ENCODE measurements at regions not wholly inside any gene's neighbourhood (a gene's known extent, or its start where the extent isn't known, plus 50 kb on each side); places are given as distances from the start of the nearest gene placed in this dataset.
A peak's percentile ranks its signal among the peaks of the same experiment; 100 is the strongest.

GRCh38 chr9:88266416-88266815 is 121.8 kb upstream of the SPIN1 start:
- H3K9me3 ChIP-seq (ENCODE audit: control insufficient read depth, low read depth, low read length), result no peaks in the 10 kb centered on the region
- H3K4me1 ChIP-seq (ENCODE audit: control insufficient read depth, extremely low read depth, insufficient read depth, low read length), result peaks cover 16% of the 10 kb centered on the region
- H3K36me3 ChIP-seq (ENCODE audit: control insufficient read depth in 2 of 2, extremely low read depth in 1 of 2, insufficient read depth in 2 of 2, low read length in 2 of 2), result no peaks in the 10 kb centered on the region
- FAIRE-seq (peak; percentile 84), DNase-seq (ENCODE audit: low read depth, low spot score) (peak; percentile 30)
- peak overlapping the region; percentile 8 for H3K4me2 ChIP-seq (ENCODE audit: control insufficient read depth, extremely low read depth, insufficient read depth, low read depth, low read length)
- no peaks in the 10 kb centered on the region for H4K20me1 ChIP-seq (ENCODE audit: control insufficient read depth, extremely low read depth, insufficient read depth, low read length)
- no peaks in the 10 kb centered on the region for H3K27me3 ChIP-seq (ENCODE audit: control insufficient read depth, extremely low read depth, insufficient read depth, low read length)
- no peak overlapping the region for H3K27ac ChIP-seq (ENCODE audit: control insufficient read depth, insufficient read depth, low read length)
- H3K4me3 ChIP-seq (ENCODE audit: control insufficient read depth in 2 of 3, extremely low read depth in 1 of 3, insufficient read depth in 2 of 3, low read depth in 1 of 3, low read length in 3 of 3), result no peak overlapping the region
- no peaks in the 10 kb centered on the region for H3K79me2 ChIP-seq (ENCODE audit: control insufficient read depth, insufficient read depth, low read length)
- H2AFZ ChIP-seq (ENCODE audit: control insufficient read depth, low read length), result no peak overlapping the region
- dilution Hi-C loops (cut with MboI; ENCODE audit: extremely low pct_ligation_motif_present, low sequenced_read_pairs), result no loop called here
- TF ChIP-seq EZH2 (IDR thresholded peaks at IDR 0.05; ENCODE audit: low read length), result no peak
- no peak for TF ChIP-seq CTCF (optimal IDR thresholded peaks at IDR 0.05 in 1 of 3, IDR thresholded peaks at IDR 0.05 in 1 of 3, conservative IDR thresholded peaks at IDR 0.05 in 1 of 3; ENCODE audit: extremely low read depth in 1 of 3, insufficient read depth in 2 of 3, low read length in 3 of 3)
- no peaks in the 10 kb centered on the region for H3K9me1 ChIP-seq (ENCODE audit: control insufficient read depth, extremely low read depth, insufficient read depth, low read length)
- no peak overlapping the region for H3K9ac ChIP-seq (ENCODE audit: control insufficient read depth, extremely low read depth, insufficient read depth, low read length)

- FAIRE-seq (no peak), DNase-seq (ENCODE audit: low read depth, low spot score) (no peak)
- Histone ChIP-seq H3K9me3 (ENCODE audit: control insufficient read depth, low read depth, low read length) (no peaks in the 10 kb centered on the region), H3K36me3 (ENCODE audit: control insufficient read depth in 2 of 2, extremely low read depth in 1 of 2, insufficient read depth in 2 of 2, low read length in 2 of 2) (no peaks in the 10 kb centered on the region), H3K27ac (ENCODE audit: control insufficient read depth, insufficient read depth, low read length) (no peak overlapping the region), H3K79me2 (ENCODE audit: control insufficient read depth, insufficient read depth, low read length) (no peaks in the 10 kb centered on the region), H4K20me1 (ENCODE audit: control insufficient read depth, extremely low read depth, insufficient read depth, low read length) (no peaks in the 10 kb centered on the region), H3K4me3 (ENCODE audit: control insufficient read depth in 2 of 3, extremely low read depth in 1 of 3, insufficient read depth in 2 of 3, low read depth in 1 of 3, low read length in 3 of 3) (no peak overlapping the region), H3K9me1 (ENCODE audit: control insufficient read depth, extremely low read depth, insufficient read depth, low read length) (no peaks in the 10 kb centered on the region), H3K4me2 (ENCODE audit: control insufficient read depth, extremely low read depth, insufficient read depth, low read depth, low read length) (no peak overlapping the region), H3K27me3 (ENCODE audit: control insufficient read depth, extremely low read depth, insufficient read depth, low read length) (no peaks in the 10 kb centered on the region), H3K9ac (ENCODE audit: control insufficient read depth, extremely low read depth, insufficient read depth, low read length) (no peak overlapping the region), H3K4me1 (ENCODE audit: control insufficient read depth, extremely low read depth, insufficient read depth, low read length) (peaks cover 6% of the 10 kb centered on the region), H2AFZ (ENCODE audit: control insufficient read depth, low read length) (no peak overlapping the region)
- dilution Hi-C loops (cut with MboI; ENCODE audit: extremely low pct_ligation_motif_present, low sequenced_read_pairs), result no loop called here
- TF ChIP-seq EZH2 (IDR thresholded peaks at IDR 0.05; ENCODE audit: low read length) (no peak), CTCF (optimal IDR thresholded peaks at IDR 0.05 in 1 of 3, IDR thresholded peaks at IDR 0.05 in 1 of 3, conservative IDR thresholded peaks at IDR 0.05 in 1 of 3; ENCODE audit: extremely low read depth in 1 of 3, insufficient read depth in 2 of 3, low read length in 3 of 3) (no peak)
These were observed 120.7 kb upstream of the SPATA31C2 start for GRCh38 chr9:88259001-88259400.

Data from keratinocyte (primary cell).